Activated T-cell treated with anti-CD3 and anti-CD28 coated beads for 1 hour (primary cell): ENCODE measurements at regions not wholly inside any gene's neighbourhood (a gene's known extent, or its start where the extent isn't known, plus 50 kb on each side); places are given as distances from the start of the nearest gene placed in this dataset.
"Not testable (repeated sequence)": the region's sequence is repeated elsewhere in the genome, so short reads cannot be mapped to it uniquely, and the experiment has no call there.

Source experiments
- DNase-seq: peaks from one replicate; pipeline ENCODE4 v3.0.0-alpha.2; 2020; ENCODE audit warnings: low read depth

DNA sequence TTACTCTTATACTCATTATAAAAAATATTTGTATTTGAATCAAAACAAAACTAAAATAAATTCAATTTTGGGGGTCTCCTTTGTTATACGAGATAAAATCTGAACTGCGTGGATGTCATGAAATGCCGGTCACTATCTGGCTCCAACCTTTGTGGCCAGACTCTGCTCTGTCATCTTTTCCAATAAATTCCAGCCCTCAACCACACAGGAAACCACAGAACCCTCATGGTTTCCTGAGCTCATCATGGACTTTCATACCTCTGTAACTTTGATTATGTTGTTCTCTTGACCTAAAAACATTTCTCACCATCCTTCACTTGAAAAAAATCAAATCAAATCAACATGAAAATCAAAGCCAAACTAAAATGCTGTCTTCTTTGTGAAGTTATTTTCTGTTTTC lies 724.7 kb downstream of the METTL4 start:
- DNase-seq: no peak

- DNase-seq: no peak
Observed at GRCh38 chr18:1848716-1849115, 722.6 kb downstream of the METTL4 start.

GRCh38 chr18:1849386-1849785 lies 721.9 kb downstream of the METTL4 start:
- DNase-seq: no peak

DNA sequence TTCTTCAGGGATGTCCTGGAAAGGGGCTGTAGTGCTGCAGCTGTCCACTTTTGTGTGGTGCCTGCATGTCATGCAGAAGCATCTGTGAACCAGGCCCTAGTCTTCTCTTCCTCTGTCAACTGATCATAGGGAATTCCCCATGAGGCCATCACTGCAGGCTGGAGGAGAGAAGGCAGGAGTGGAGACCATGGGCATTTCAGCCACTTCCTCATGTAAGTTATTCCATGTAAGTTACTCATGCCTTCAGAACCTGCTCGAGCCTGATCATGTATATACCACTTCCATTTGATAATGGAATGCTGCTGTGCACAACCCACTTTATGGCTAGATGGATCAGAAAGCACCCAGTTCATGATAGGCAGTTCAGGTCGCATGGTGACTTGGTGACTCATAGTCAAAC lies 714.0 kb downstream of the METTL4 start:
- DNase-seq: not testable (repeated sequence)

DNA sequence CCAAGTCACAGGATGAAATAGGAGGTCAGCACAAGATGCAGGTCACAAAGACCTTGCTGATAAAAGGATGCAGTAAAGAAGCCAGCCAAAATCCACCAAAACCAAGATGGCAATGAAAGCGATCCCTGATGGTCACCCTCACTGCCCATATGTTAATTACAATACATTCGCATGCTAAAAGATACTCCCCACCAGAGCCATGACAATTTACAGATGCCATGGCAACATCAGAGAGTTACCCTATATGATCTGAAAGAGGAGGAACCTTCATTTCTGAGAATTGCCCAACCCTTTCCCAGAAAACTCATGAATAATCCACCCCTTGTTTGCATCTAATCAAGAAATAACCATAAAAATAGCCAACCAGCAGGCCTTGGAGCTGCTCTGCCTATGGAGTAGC lies 709.8 kb downstream of the METTL4 start:
- no peak for DNase-seq

- DNase-seq: no peak
Observed at GRCh38 chr18:1865869-1866268, 705.4 kb downstream of the METTL4 start.

DNA sequence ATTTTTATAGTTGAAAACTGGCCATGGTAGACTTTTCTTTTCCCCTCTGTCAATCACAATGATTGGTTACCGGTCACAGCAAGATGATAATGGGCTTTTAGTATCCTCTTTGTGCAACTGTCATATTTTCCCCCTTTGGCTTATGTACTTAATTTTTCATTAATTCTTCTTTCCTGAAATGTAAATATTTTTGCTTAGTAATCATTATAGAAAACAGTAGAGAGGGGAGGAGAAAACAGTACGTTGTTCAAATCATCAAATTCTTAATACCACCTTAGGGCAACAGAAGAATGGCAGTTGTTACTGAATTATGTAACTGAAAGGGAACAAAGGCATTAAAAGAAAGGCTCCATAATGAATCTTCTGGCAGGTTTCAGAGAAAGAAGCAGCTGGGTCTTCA lies 699.0 kb downstream of the METTL4 start:
- no peak for DNase-seq

- DNase-seq: no peak
Observed at GRCh38 chr18:1875219-1875618, 696.1 kb downstream of the METTL4 start.

DNA sequence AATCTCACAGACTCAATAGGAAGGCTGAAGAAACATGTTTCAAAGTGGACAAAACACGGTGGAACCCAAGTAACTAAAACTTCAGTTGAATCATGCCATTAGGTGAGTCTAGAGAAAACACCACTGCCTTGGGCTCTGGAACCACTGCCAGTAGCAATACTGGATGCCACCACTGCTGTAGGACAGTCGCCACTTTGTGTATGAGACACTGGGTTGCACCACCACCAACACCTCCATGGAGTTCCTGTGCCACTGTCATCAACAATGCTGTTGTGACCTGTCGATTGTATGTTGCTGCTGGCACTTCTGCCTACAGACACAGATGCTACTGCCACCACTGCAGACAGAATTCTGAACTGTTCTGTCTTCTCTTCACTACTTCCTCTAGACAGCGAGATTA lies 686.7 kb downstream of the METTL4 start:
- DNase-seq: no peak

- DNase-seq: no peak
Observed at GRCh38 chr18:1891641-1892040, 679.7 kb downstream of the METTL4 start.

DNA sequence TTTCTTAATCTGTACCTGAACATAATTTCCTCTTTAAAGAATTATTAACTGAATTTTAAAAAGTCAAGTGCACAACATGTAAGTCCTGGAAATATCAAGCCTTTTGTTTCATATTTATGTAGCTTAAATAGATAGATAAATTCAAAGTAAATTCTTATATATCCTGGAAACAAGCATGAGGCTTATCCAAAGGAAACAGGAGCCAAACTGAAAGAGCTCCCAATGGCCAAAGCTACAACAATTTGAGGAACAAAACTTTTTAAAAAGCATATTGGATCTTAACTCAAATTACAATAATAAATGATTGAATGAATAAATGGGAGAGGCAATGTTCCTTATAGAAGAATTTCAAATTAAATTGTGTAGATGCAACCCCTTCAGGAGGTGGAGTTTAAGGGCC lies 679.1 kb downstream of the METTL4 start:
- DNase-seq: no peak

- no peak for DNase-seq
Observed at GRCh38 chr18:1895456-1896185, 675.7 kb downstream of the METTL4 start.

DNA sequence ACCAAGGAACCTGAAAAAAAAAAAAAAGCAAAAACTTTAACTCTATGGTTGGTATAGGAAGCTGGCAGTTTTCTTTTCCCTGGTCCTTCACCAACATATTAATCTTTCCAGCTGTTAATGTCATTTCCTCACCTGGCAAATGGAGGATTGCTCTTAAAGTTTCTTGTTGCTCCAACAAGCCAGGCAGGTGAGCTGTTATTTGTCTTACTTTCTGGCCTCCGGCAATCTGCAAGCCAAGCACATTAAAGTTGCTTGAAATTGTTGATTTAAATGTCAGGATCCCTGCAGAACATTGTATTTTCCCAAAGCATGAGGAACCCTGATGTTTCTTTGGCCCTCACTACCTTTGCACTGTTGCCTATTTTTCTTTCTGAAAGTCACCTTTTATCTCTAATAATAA lies 664.9 kb downstream of the METTL4 start:
- no peak for DNase-seq

- DNase-seq: no peak
Observed at GRCh38 chr18:1907470-1908206, 663.7 kb downstream of the METTL4 start.

DNA sequence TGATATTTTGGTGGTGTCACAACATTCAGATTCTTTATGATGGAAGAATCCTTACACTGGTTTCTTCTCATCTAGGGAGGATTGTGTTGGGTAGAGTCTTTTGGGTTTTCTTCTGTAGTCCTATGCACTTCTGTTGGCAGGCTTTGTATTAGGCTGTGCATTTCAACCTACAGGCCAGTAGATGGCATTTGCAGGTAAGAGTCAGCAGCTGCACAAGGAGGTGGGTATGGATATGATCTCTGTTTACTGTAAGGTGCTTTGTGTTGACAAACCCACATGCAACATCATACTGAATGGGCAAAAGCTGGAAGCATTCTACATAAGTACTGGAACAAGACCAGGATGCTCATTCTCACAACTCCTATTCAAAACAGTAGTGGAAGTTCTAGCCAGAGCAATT lies 656.8 kb downstream of the METTL4 start:
- no peak for DNase-seq

- no peak for DNase-seq
Observed at GRCh38 chr18:1916869-1917523, 654.3 kb downstream of the METTL4 start.

DNA sequence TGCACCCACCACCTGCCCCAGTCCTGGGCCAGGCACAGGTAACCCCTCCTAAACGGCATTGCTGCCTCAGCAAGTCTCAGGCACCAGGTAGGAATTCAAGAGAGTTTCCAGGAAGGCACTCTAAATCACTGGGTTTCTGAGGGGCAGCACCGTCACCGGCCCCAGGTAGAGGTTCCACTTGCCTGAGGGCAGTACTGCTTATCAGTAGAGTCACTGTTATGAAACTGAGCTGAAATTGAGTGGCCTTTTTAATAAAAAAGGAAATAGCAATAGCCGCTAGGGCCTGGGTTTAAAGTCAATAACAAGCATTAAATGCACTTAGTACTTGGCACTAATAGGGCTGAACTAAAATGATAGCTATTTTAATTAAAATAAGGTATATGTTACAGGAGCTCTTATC lies 653.7 kb downstream of the METTL4 start:
- no peak for DNase-seq

- no peak for DNase-seq
Observed at GRCh38 chr18:1922066-1922465, 649.2 kb downstream of the METTL4 start.

DNA sequence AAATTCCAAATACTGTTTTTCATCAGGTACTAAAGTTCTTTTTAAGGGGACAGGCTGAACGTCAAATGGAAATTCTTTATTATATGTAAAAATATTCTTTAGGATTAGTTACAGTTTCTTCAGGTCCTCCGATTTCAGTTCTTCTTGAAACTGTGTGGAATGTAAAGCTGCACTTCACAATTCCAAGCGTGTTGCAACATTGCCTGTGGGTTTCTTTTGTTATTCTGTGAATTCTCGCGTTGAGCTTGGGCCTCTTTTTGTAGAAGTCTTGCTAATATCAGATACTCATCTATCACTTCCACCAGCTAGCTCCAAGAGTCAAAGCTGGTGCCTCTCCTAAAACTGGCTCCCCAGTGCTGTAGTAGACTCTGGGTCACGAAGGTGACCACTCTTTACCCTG lies 642.6 kb downstream of the METTL4 start:
- no peak for DNase-seq

- no peak for DNase-seq
Observed at GRCh38 chr18:1929720-1930119, 641.6 kb downstream of the METTL4 start.

GRCh38 chr18:1930291-1931270 lies 640.7 kb downstream of the METTL4 start:
- DNase-seq: no peak

DNA sequence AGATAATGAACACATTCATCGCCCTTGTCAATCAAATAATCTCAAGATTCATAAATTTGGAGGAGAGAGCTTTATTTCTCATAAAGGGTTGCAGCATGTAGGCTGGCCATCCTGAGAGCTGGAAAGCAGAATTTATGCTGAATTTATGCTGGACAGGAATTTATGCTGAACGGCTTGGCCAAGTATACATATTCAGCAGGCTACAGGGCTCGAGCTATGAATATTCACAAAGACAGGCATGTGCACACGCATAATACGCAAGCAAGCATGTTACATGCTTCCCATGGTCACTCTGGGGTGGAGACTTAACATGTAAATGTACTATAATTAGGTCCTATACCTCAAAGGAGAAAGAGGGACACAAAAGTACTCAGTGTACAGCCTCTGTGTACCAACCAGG lies 618.8 kb downstream of the METTL4 start:
- no peak for DNase-seq
